ENCODE measurements at regions not wholly inside any gene's neighbourhood (a gene's known extent, or its start where the extent isn't known, plus 50 kb on each side); places are given as distances from the start of the nearest gene placed in this dataset.

DNA sequence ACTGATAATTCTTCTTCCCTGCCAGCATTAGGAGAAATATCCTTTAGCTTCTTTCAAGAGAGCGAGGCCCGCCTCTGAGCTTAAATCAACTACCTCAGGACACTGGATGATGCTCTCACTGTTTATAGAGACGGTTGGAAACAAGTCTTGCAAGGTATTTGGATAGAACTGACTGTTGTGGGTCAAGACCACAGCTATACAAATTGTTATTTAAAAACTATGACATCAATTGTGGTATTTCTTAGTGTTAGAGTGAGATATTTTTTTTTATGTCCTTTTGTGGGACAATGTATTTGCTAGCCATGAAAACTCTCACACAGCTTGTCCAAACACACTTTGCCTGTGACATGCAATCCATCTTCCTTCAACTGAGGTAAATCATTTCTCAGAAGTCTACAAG lies 136.3 kb upstream of the PHACTR1 start:
- TF ChIP-seq CTCF (conservative IDR thresholded peaks at IDR 0.05 in 1 of 2, IDR thresholded peaks at IDR 0.05 in 1 of 2; ENCODE audit: low read depth in 1 of 2, low read length in 2 of 2) (no peak), EZH2 (IDR thresholded peaks at IDR 0.05; ENCODE audit: low read length, missing control alignments) (no peak)

Measured in fibroblast of lung (primary cell).